ENCODE measurements at regions not wholly inside any gene's neighbourhood (a gene's known extent, or its start where the extent isn't known, plus 50 kb on each side); places are given as distances from the start of the nearest gene placed in this dataset.
"Not testable (repeated sequence)": the region's sequence is repeated elsewhere in the genome, so short reads cannot be mapped to it uniquely, and the experiment has no call there.

- Histone ChIP-seq H3K4me1 (no peaks in the 10 kb centered on the region), H3K36me3 (no peaks in the 10 kb centered on the region), H3K9me3 (no peaks in the 10 kb centered on the region), H3K27me3 (no peaks in the 10 kb centered on the region), H3K4me3 (ENCODE audit: low read depth, low read length) (no peak overlapping the region)
- no peak for DNase-seq
- TF ChIP-seq CTCF (IDR thresholded peaks at IDR 0.05; ENCODE audit: low read depth, low read length) = no peak
These were observed 82.9 kb upstream of the UBASH3B start for GRCh38 chr11:122572592-122572991.

GRCh38 chr11:122563761-122564160 is 91.8 kb upstream of the UBASH3B start:
- Histone ChIP-seq H3K9me3 (no peaks in the 10 kb centered on the region), H3K36me3 (no peaks in the 10 kb centered on the region), H3K4me1 (no peaks in the 10 kb centered on the region), H3K4me3 (ENCODE audit: low read depth, low read length) (no peak overlapping the region), H3K27me3 (no peaks in the 10 kb centered on the region)
- no peak for TF ChIP-seq CTCF (IDR thresholded peaks at IDR 0.05; ENCODE audit: low read depth, low read length)
- no peak for DNase-seq

GRCh38 chr11:122559734-122560382 is 95.7 kb upstream of the UBASH3B start:
- Histone ChIP-seq H3K36me3 (no peaks in the 10 kb centered on the region), H3K9me3 (no peaks in the 10 kb centered on the region), H3K4me1 (no peaks in the 10 kb centered on the region), H3K27me3 (no peaks in the 10 kb centered on the region), H3K4me3 (ENCODE audit: low read depth, low read length) (no peak overlapping the region)
- no peak for TF ChIP-seq CTCF (IDR thresholded peaks at IDR 0.05; ENCODE audit: low read depth, low read length)
- peak; percentile 23 for DNase-seq

- DNase-seq; H3K27me3 ChIP-seq; H3K36me3 ChIP-seq; H3K9me3 ChIP-seq; H3K4me3 ChIP-seq (ENCODE audit: low read depth, low read length); H3K4me1 ChIP-seq: not testable (repeated sequence)
These were observed 96.3 kb upstream of the UBASH3B start for GRCh38 chr11:122559218-122559617.

- not testable (repeated sequence) for H3K4me1 ChIP-seq; H3K36me3 ChIP-seq; H3K4me3 ChIP-seq (ENCODE audit: low read depth, low read length); H3K27me3 ChIP-seq; H3K9me3 ChIP-seq; DNase-seq
These were observed 98.4 kb upstream of the UBASH3B start for GRCh38 chr11:122557163-122557562.

- DNase-seq = peak; percentile 54
- TF ChIP-seq CTCF (IDR thresholded peaks at IDR 0.05; ENCODE audit: low read depth, low read length) = peak; percentile 28; the same call in 1 of the 2 replicates
- H3K4me3 ChIP-seq (ENCODE audit: low read depth, low read length) = no peak overlapping the region
These were observed 98.9 kb upstream of the UBASH3B start for GRCh38 chr11:122556605-122557004.

GRCh38 chr11:122538060-122538459 is 117.5 kb upstream of the UBASH3B start:
- Histone ChIP-seq H3K4me1 (no peaks in the 10 kb centered on the region), H3K4me3 (ENCODE audit: low read depth, low read length) (no peak overlapping the region), H3K36me3 (no peaks in the 10 kb centered on the region), H3K27me3 (no peaks in the 10 kb centered on the region), H3K9me3 (no peaks in the 10 kb centered on the region)
- DNase-seq = no peak
- TF ChIP-seq CTCF (IDR thresholded peaks at IDR 0.05; ENCODE audit: low read depth, low read length) = no peak

More at GRCh38 chr11:122556605-122557004, 98.9 kb upstream of the UBASH3B start:
- Histone ChIP-seq H3K27me3 (no peaks in the 10 kb centered on the region), H3K9me3 (no peaks in the 10 kb centered on the region), H3K36me3 (no peaks in the 10 kb centered on the region), H3K4me1 (no peaks in the 10 kb centered on the region)
